GM23248 (cell line): ENCODE measurements at regions not wholly inside any gene's neighbourhood (a gene's known extent, or its start where the extent isn't known, plus 50 kb on each side); places are given as distances from the start of the nearest gene placed in this dataset.

Experiments used
- DNase-seq: peaks from one replicate; pipeline ENCODE4 v3.0.0-alpha.2; 2015
- H2AFZ ChIP-seq: fragments of 200-600 bp; sonication (generic); 2 replicates; pipeline ENCODE4 v1.6.1; 2016; ENCODE audit warnings: antibody characterized with exemption
- H3F3A ChIP-seq: fragments of 200-600 bp; sonication (generic); 2 replicates; pipeline ENCODE4 v1.6.1; 2016; ENCODE audit warnings: mild to moderate bottlenecking, antibody characterized with exemption, mixed run types; ENCODE audit not compliant: insufficient read depth
- H3K27ac ChIP-seq: fragments of 200-600 bp; sonication (generic); 2 replicates; pipeline ENCODE4 v1.5.1; 2016; ENCODE audit warnings: mild to moderate bottlenecking
- H3K27me3 ChIP-seq: fragments of 200-600 bp; sonication (generic); replicated peaks from 2 replicates; pipeline ENCODE4 v1.6.1; 2016; ENCODE audit warnings: mild to moderate bottlenecking; ENCODE audit not compliant: insufficient read depth
- H3K36me3 ChIP-seq: fragments of 200-600 bp; sonication (generic); 2 replicates; pipeline ENCODE4 v1.6.1; 2016; ENCODE audit warnings: low read depth, mild to moderate bottlenecking
- H3K4me1 ChIP-seq: fragments of 200-600 bp; sonication (generic); 2 replicates; pipeline ENCODE4 v1.6.1; 2016; ENCODE audit warnings: mild to moderate bottlenecking; ENCODE audit not compliant: insufficient read depth
- H3K4me2 ChIP-seq: fragments of 200-600 bp; sonication (generic); one replicate; pipeline ENCODE4 v1.6.1; 2016; ENCODE audit warnings: mild to moderate bottlenecking; ENCODE audit not compliant: unreplicated experiment
- H3K4me3 ChIP-seq: fragments of 200-600 bp; sonication (generic); 2 replicates; pipeline ENCODE4 v1.5.1; 2016; ENCODE audit warnings: mild to moderate bottlenecking
- H3K79me2 ChIP-seq: fragments of 200-600 bp; sonication (generic); 2 replicates; pipeline ENCODE4 v1.6.1; 2016; ENCODE audit warnings: mild to moderate bottlenecking; ENCODE audit not compliant: insufficient read depth
- H3K9ac ChIP-seq: fragments of 200-600 bp; sonication (generic); 2 replicates; pipeline ENCODE4 v1.6.1; 2016; ENCODE audit warnings: mild to moderate bottlenecking
- H3K9me2 ChIP-seq: fragments of 200-600 bp; sonication (generic); 2 replicates; pipeline ENCODE4 v1.6.1; 2016; ENCODE audit warnings: mixed run types, mild to moderate bottlenecking, moderate library complexity; ENCODE audit not compliant: insufficient read depth
- H3K9me3 ChIP-seq: fragments of 200-600 bp; sonication (generic); one replicate; pipeline ENCODE4 v1.6.1; 2017; ENCODE audit warnings: low read depth
- H4K20me1 ChIP-seq: fragments of 200-600 bp; sonication (generic); 2 replicates; pipeline ENCODE4 v1.6.0; 2016; ENCODE audit not compliant: insufficient read depth
- EZH2 ChIP-seq: fragments of 200-600 bp; sonication (generic); IDR thresholded peaks from 2 replicates; pipeline ENCODE4 v1.6.1; 2018; ENCODE audit warnings: antibody characterized with exemption, mild to moderate bottlenecking; ENCODE audit not compliant: insufficient read depth, poor library complexity, severe bottlenecking
- EZH2phosphoT487 ChIP-seq: fragments of 200-600 bp; sonication (generic); IDR thresholded peaks from 2 replicates; pipeline ENCODE4 v1.6.1; 2018; ENCODE audit warnings: antibody characterized with exemption, moderate library complexity, mild to moderate bottlenecking, low read depth; ENCODE audit not compliant: insufficient read depth
- WGBS, 2 experiments: methylation state at CpG; one replicate each; pipeline ENCODE4 v1.1.6; 2015 to 2017; ENCODE audit warnings: low lambda C conversion rate in 2 of 2, low coverage in 1 of 2; ENCODE audit errors: missing lambda C conversion rate in 2 of 2; 5-methylcytosine and 5-hydroxymethylcytosine counted together
- in situ Hi-C: fragments of 300-500 bp; cut with MboI; formaldehyde crosslinking; loops from 2 replicates; pipeline ENCODE4 v1.15.0; 2020

- 27 to 48% methylated on average over 1 of the region's 1 CpG for WGBS, 2 experiments
- no peaks in the 10 kb centered on the region for H3K79me2 ChIP-seq
- in situ Hi-C loops = no loop called here
- no peak for DNase-seq
- TF ChIP-seq EZH2 (no peak), EZH2phosphoT487 (no peak)
- H3K4me2 ChIP-seq = no peak overlapping the region
- no peaks in the 10 kb centered on the region for H3K9me3 ChIP-seq
- H3K4me3 ChIP-seq = no peak overlapping the region
- H3K9me2 ChIP-seq = no peaks in the 10 kb centered on the region
- H3K9ac ChIP-seq = no peak overlapping the region
- no peak overlapping the region for H3K27ac ChIP-seq
- H3F3A ChIP-seq = no peaks in the 10 kb centered on the region
- no peaks in the 10 kb centered on the region for H4K20me1 ChIP-seq
- no peaks in the 10 kb centered on the region for H3K4me1 ChIP-seq
- no peak overlapping the region for H2AFZ ChIP-seq
- no peaks in the 10 kb centered on the region for H3K27me3 ChIP-seq
- no peaks in the 10 kb centered on the region for H3K36me3 ChIP-seq
These were observed 166.5 kb downstream of the ZNF486 start for GRCh38 chr19:20333508-20333907.

GRCh38 chr19:20325151-20325550 lies 158.1 kb downstream of the ZNF486 start:
- no peaks in the 10 kb centered on the region for H3K36me3 ChIP-seq
- no peaks in the 10 kb centered on the region for H3K27me3 ChIP-seq
- in situ Hi-C loops = no loop called here
- no peak for DNase-seq
- H3K27ac ChIP-seq = no peak overlapping the region
- H3K9ac ChIP-seq = no peak overlapping the region
- H3K4me1 ChIP-seq = no peaks in the 10 kb centered on the region
- H3K9me3 ChIP-seq = no peaks in the 10 kb centered on the region
- TF ChIP-seq EZH2 (no peak), EZH2phosphoT487 (no peak)
- no peaks in the 10 kb centered on the region for H3F3A ChIP-seq
- H3K4me3 ChIP-seq = no peak overlapping the region
- H3K79me2 ChIP-seq = no peaks in the 10 kb centered on the region
- no peaks in the 10 kb centered on the region for H3K9me2 ChIP-seq
- H2AFZ ChIP-seq = no peak overlapping the region
- H3K4me2 ChIP-seq = no peak overlapping the region
- no peaks in the 10 kb centered on the region for H4K20me1 ChIP-seq

- no peak for DNase-seq
- H3K36me3 ChIP-seq = no peaks in the 10 kb centered on the region
- no peak overlapping the region for H3K9ac ChIP-seq
- no peak overlapping the region for H3K4me3 ChIP-seq
- H3K9me2 ChIP-seq = no peaks in the 10 kb centered on the region
- no peak overlapping the region for H2AFZ ChIP-seq
- in situ Hi-C loops = no loop called here
- H3K4me2 ChIP-seq = no peak overlapping the region
- no peaks in the 10 kb centered on the region for H3K27me3 ChIP-seq
- 16 to 30% methylated on average over 3 of the region's 3 CpGs for WGBS, 2 experiments
- H3K79me2 ChIP-seq = no peaks in the 10 kb centered on the region
- no peaks in the 10 kb centered on the region for H3K4me1 ChIP-seq
- no peaks in the 10 kb centered on the region for H3K9me3 ChIP-seq
- H3F3A ChIP-seq = no peaks in the 10 kb centered on the region
- H4K20me1 ChIP-seq = no peaks in the 10 kb centered on the region
- H3K27ac ChIP-seq = no peak overlapping the region
- TF ChIP-seq EZH2phosphoT487 (no peak), EZH2 (no peak)
These were observed 154.2 kb downstream of the ZNF486 start for GRCh38 chr19:20321139-20321763.

- no peak overlapping the region for H3K4me3 ChIP-seq
- no peaks in the 10 kb centered on the region for H3K36me3 ChIP-seq
- no peaks in the 10 kb centered on the region for H3K4me1 ChIP-seq
- H3F3A ChIP-seq = no peaks in the 10 kb centered on the region
- no peak overlapping the region for H3K27ac ChIP-seq
- H3K4me2 ChIP-seq = no peak overlapping the region
- no peak overlapping the region for H2AFZ ChIP-seq
- TF ChIP-seq EZH2 (no peak), EZH2phosphoT487 (no peak)
- 4 to 9% methylated on average over 1 of the region's 1 CpG for WGBS, 2 experiments
- no peaks in the 10 kb centered on the region for H3K9me2 ChIP-seq
- no peak for DNase-seq
- no peaks in the 10 kb centered on the region for H3K27me3 ChIP-seq
- no peaks in the 10 kb centered on the region for H3K79me2 ChIP-seq
- in situ Hi-C loops = no loop called here
- no peak overlapping the region for H3K9ac ChIP-seq
- H4K20me1 ChIP-seq = no peaks in the 10 kb centered on the region
- no peaks in the 10 kb centered on the region for H3K9me3 ChIP-seq
These were observed 153.2 kb downstream of the ZNF486 start for GRCh38 chr19:20320191-20320590.

- in situ Hi-C loops = no loop called here
- H3K9me3 ChIP-seq = no peaks in the 10 kb centered on the region
- no peaks in the 10 kb centered on the region for H4K20me1 ChIP-seq
- no peaks in the 10 kb centered on the region for H3K4me1 ChIP-seq
- no peak overlapping the region for H2AFZ ChIP-seq
- DNase-seq = no peak
- 21 to 37% methylated on average over 3 of the region's 3 CpGs for WGBS, 2 experiments
- no peaks in the 10 kb centered on the region for H3K27me3 ChIP-seq
- no peaks in the 10 kb centered on the region for H3K36me3 ChIP-seq
- TF ChIP-seq EZH2 (no peak), EZH2phosphoT487 (no peak)
- no peak overlapping the region for H3K9ac ChIP-seq
- no peak overlapping the region for H3K4me2 ChIP-seq
- no peaks in the 10 kb centered on the region for H3F3A ChIP-seq
- no peaks in the 10 kb centered on the region for H3K79me2 ChIP-seq
- H3K4me3 ChIP-seq = no peak overlapping the region
- H3K27ac ChIP-seq = no peak overlapping the region
- H3K9me2 ChIP-seq = no peaks in the 10 kb centered on the region
These were observed 151.6 kb downstream of the ZNF486 start for GRCh38 chr19:20318616-20319015.
